IPS-NIHi7 (cell line): ENCODE measurements at regions not wholly inside any gene's neighbourhood (a gene's known extent, or its start where the extent isn't known, plus 50 kb on each side); places are given as distances from the start of the nearest gene placed in this dataset.

Experiments
- DNase-seq: peaks from one replicate; pipeline ENCODE4 v3.0.0; 2012; ENCODE audit warnings: mixed read lengths; ENCODE audit errors: extremely low spot score

GRCh38 chr3:182214416-182214815 lies 502.7 kb downstream of the SOX2 start:
- DNase-seq: no peak

DNA sequence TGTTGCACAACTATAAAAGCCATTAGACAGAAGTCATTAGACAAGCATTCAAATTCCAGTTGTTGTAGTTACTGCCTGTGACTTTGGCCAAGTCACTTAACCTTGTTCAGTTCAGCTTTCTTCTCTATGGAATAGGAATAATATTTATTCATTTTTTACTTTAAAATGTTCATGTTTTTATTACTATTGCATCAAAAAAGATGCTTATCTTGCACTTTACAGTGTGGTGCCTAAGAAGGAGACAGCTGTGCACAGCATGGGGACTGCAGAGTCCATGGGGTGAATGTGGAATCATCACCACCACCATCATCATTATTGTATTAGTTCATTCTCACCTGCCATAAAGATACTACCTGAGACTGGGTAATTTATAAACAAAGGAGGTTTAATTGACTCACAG lies 504.2 kb downstream of the SOX2 start:
- DNase-seq: no peak

DNA sequence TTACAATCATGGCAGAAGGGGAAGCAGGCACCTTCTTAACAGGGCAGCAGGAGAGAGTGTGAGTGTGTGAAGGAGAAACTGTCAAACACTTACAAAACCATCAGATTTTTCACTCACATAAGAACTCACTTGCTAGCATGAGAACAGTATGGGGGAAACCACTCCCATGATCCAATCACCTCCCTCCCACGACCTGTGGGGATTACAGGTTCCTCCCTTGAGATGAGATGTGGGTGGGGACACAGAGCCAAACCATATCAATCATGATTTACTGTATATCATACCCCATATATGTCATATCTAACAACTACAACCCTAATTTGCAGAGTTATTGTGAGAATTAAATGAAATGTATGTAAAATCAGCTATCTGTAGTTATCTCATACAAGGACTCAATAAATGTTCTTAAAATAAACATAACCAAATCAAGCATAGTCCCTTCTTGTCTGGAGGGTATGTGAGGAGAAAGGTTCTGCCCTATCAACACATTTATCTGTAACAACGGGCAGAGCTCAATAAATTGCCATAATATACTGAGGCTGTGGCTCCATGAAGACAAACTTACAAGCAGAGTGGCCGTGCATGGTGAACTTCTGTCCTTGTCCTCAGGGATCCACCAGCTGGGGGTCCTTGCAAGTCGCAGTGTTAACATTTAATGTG lies 504.7 kb downstream of the SOX2 start:
- no peak for DNase-seq

DNA sequence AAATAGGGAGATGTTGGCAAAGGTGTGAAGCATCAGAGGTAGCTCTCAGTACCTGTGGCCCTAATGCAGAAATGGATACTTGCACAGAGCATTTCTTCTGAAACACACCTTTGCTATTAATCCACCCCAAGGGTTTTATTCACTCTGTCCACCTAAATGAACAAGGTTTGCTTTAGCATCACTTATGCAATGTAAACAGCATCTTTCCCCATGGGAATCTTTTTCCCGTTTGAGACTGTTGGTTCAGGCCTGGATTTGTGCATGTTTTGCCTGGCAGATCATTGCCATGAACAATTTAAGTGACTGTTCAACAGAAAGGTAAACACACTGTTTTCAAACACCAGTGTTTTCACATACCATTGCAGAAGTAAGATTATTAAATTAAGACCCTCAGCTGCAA lies 508.3 kb downstream of the SOX2 start:
- DNase-seq: no peak

- no peak for DNase-seq
Measured at GRCh38 chr3:182220471-182220870, 508.7 kb downstream of the SOX2 start.

- DNase-seq: peak; percentile 36
Measured at GRCh38 chr3:182226995-182227394, 515.3 kb downstream of the SOX2 start.

DNA sequence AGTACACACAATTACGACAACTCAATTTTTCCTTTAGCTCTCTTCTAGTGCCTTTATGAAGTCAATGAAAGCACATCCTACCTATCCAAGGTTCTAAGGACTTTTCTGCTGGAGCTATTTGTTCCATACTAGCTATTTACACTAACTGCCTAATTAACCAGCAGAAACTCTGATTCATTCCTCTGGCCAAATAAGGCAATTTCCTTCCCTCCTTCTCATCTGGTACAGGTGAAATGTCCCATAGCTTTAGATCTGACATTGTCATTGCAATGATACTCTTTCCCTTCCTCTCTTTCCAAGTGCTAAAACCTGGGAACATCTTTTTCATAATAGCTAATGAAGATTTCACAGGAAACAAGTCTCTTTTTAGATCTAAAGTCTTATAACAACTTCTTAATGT lies 521.7 kb downstream of the SOX2 start:
- no peak for DNase-seq

GRCh38 chr3:182233957-182234356 lies 522.2 kb downstream of the SOX2 start:
- DNase-seq: no peak

GRCh38 chr3:182234881-182235280 lies 523.2 kb downstream of the SOX2 start:
- no peak for DNase-seq

- DNase-seq: no peak
Measured at GRCh38 chr3:182235504-182235903, 523.8 kb downstream of the SOX2 start.

DNA sequence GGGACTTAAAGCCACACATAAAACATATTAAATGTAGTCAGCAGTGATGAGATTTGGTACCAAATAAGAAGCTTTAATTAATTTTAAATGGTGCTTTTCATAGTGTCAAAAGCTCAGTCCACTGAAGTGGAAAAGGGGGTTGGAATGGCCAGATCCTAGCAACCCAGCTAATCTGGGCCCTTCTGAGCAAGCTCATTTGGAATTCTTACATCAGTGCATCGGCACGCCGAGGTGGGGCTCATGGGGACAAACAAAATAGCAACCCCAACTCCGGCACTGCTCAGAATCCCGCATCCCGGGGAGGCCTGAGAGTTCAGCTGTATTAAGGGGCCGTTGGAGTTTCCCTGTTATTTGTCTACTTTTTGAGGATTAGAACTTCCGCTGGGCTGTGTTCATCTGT lies 526.4 kb downstream of the SOX2 start:
- peak; percentile 19 for DNase-seq

GRCh38 chr3:182239316-182239715 lies 527.6 kb downstream of the SOX2 start:
- no peak for DNase-seq

DNA sequence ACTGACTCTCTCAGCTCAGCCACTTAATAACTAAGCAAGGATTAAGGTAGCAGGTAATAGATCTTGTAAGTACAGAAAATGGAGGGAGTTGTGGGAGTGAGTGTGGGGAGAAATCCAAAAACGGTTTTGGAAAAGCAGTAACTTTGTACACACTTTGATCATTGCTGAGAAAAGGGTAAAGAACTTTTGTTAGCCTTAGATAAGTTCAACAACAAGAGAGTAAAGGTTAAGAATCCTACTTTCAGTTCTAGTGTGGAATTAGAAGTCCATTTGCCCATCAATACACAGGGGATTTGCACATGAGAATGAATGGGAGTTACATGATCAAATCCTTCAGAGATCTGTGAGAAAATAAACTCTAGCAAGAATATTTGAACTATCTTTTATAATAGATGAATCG lies 528.7 kb downstream of the SOX2 start:
- DNase-seq: no peak

DNA sequence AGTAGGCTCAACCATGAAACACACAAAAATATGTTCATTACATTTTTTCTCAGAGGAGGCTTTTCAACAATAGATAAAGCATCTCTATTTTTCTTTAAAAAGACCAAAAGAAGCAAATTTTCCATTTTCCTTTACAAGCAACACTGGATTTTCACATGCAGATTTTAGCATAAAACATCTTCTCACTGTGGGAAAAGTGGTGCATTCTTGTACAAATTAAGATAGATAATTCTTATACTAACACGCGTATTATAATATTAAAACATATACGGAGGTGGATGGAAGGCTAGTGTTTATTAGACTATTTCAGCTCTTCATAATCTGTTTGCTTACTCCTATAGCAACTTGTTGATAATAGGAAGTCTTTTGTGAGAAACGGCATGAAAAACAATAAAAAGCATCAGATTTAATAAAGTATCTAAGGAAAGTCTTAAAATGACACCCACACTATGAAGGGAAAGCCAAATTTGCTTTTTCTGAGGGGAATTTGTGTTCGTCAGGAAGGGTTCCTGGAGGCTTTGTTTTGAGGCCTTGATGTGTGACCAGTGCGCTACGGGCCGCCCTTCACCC lies 529.6 kb downstream of the SOX2 start:
- no peak for DNase-seq

DNA sequence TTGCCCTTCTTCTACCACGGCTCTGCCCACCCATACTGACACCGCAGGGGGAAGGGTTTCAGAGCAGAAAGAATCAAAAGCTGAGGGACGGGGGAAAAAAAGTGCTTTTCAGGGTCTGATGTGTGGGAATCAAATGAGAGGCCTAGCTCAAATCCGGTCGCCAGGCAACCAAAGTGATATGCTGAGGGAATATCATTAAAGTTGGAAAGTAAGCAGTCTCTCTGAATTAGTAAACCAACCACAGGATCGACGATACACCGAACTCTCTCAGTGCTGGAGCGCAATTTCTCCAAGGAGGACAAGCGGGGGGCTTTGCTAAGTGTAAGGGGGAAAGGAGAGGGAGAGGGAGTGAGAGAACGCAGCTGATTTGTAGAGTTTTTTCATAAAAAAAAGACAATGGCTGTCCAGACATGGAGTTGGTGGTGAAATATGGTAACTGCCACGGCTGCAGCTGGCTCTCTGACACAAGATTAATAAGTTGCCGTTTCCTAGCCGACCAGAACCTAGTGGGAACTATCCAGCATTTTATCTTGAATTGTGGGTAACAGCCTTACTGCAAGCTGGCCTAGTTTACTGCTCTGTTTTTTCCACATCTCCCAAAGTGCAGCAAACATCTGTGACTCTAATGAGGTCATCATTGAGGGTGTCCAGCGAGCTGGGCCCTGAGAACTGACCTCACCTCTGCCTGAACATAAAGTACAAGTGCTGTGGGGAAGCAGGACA lies 530.2 kb downstream of the SOX2 start:
- DNase-seq: no peak

GRCh38 chr3:182242489-182242942 lies 530.8 kb downstream of the SOX2 start:
- DNase-seq: no peak

GRCh38 chr3:182243625-182244024 lies 531.9 kb downstream of the SOX2 start:
- DNase-seq: no peak

DNA sequence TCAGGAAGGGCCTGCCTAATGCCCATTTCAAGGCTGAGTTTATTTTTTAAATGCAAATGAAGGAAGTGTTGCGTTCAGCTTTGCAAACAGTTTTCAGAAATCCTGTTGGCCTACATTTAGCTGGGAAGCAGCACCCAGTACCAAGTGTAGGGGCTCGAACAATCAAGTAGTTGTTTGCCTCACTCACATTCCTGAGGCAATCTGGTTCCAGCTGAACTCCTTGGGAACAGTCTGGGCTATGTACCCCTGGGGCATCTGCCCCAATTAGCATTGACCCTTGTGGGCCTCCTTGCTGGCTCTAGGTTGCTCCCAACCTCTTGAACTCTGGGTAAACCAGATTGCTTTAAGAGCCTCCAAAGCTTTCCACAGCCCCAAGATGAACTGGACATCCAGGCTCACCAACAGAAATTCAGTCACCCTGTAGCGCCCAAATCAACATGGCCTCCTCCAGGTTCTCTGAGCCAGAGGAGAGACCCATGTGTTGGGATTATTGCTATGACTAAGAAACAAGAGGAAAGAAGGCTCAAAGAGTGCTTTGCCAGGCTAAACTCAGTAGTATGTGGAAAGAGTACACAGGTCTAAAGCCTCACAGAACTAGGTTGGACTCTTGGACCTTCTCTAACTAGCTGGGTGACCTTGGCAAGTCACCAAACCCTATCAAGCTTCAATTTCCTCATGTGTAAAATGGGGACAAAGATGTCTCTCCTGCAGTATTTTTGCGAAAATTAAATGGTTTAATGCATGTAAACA lies 532.7 kb downstream of the SOX2 start:
- no peak for DNase-seq

DNA sequence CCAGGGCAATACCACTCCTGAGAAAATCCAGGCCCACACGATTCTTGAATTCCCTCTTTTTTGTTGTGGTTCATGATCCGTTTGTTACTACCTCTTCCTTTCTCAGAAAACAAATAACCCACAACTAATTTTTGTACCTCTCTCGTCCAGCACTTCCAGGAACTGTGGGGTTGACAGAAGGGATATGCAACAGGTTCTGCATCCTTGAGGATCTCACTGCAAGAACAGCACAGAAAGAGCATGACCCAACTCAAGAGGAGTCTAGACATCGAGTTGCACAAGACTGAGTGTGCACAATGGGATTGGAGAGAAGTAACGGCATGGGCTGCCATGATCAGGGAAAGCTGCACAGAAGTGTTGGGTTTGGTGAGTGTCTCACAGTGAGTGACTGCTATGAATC lies 533.3 kb downstream of the SOX2 start:
- DNase-seq: no peak

DNA sequence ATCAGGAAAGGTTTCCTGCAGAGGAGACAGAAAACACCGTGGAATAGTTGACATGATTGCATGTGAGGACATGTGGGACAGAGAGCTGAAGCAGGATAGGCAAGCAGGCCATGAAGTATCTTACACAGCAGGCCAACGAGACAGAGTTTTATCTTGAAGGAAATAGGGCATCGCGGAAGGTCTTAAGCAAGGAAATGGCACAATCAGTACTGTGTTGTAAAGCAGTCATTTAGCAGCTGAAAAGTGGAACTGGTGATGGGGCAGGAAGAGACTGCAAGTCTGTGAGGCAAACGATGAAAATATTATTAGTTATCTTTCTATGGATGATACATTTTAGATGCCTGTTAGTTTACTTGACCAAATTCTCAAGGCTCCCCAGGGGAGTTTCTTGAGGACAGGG lies 535.1 kb downstream of the SOX2 start:
- no peak for DNase-seq

- DNase-seq: no peak
Measured at GRCh38 chr3:182248349-182248880, 536.7 kb downstream of the SOX2 start.

DNA sequence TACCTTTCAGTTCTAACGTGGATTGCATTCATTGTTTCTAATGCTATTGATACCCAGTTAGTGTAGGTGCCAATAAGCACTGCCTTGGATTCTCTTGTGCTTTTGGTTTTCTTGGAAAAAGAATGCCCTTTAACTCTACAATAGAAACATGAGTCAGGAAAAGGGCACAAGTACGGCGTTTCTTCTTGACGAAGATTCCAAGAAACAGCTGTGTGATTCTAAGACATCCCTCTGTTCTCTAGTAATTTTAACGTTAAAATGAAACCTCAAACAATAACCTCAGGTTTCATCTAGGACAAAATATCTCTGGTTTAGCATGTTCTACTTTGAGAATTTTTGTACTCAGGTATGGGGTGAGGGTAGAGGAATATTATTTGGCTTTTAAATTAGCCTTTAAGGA lies 540.5 kb upstream of the ATP11B start:
- no peak for DNase-seq
